ENCODE measurements at regions not wholly inside any gene's neighbourhood (a gene's known extent, or its start where the extent isn't known, plus 50 kb on each side); places are given as distances from the start of the nearest gene placed in this dataset.

GRCh38 chr15:45743426-45744235 lies 108.8 kb downstream of the SQOR start:
- Histone ChIP-seq H3K9me3 (ENCODE audit: low read length) (no peaks in the 10 kb centered on the region), H3K36me3 (ENCODE audit: insufficient read depth, low read length) (no peaks in the 10 kb centered on the region), H3K4me1 (ENCODE audit: insufficient read depth, low read length) (no peaks in the 10 kb centered on the region), H3K4me3 (ENCODE audit: low read length) (no peak overlapping the region), H3K27me3 (ENCODE audit: insufficient read depth, low read length, poor library complexity, severe bottlenecking) (no peaks in the 10 kb centered on the region), H3K27ac (ENCODE audit: low read depth, low read length) (no peak overlapping the region)
- no peak for DNase-seq
- Mint-ChIP-seq H3K27ac (no peak overlapping the region), H3K9me3 (no peaks in the 10 kb centered on the region), H3K4me3 (no peak overlapping the region), H3K27me3 (peaks cover 6 to 29% of the 10 kb centered on the region in 2 donors), H3K4me1 (no peaks in the 10 kb centered on the region), H3K36me3 (no peaks in the 10 kb centered on the region)
- ChIA-PET POLR2A (no interaction called here), CTCF (no interaction called here)

GRCh38 chr15:45744236-45744589 lies 109.4 kb downstream of the SQOR start:
- ChIA-PET CTCF (no interaction called here), POLR2A (no interaction called here)
- no peaks in the 10 kb centered on the region for H3K36me3 ChIP-seq (ENCODE audit: insufficient read depth, low read length)
- Mint-ChIP-seq H3K36me3 (no peaks in the 10 kb centered on the region), H3K9me3 (no peaks in the 10 kb centered on the region), H3K4me1 (no peaks in the 10 kb centered on the region), H3K4me3 (no peak overlapping the region), H3K27me3 (peaks cover 8 to 26% of the 10 kb centered on the region in 2 donors), H3K27ac (no peak overlapping the region)
- no peaks in the 10 kb centered on the region for H3K27me3 ChIP-seq (ENCODE audit: insufficient read depth, low read length, poor library complexity, severe bottlenecking)
- no peak for DNase-seq
- H3K27ac ChIP-seq (ENCODE audit: low read depth, low read length), result no peak overlapping the region
- no peaks in the 10 kb centered on the region for H3K4me1 ChIP-seq (ENCODE audit: insufficient read depth, low read length)
- H3K4me3 ChIP-seq (ENCODE audit: low read length), result no peak overlapping the region
- H3K9me3 ChIP-seq (ENCODE audit: low read length), result no peaks in the 10 kb centered on the region

GRCh38 chr15:45747426-45747825 lies 112.6 kb downstream of the SQOR start:
- no peaks in the 10 kb centered on the region for H3K9me3 Mint-ChIP-seq
- no peaks in the 10 kb centered on the region for H3K36me3 Mint-ChIP-seq
- Histone ChIP-seq H3K27me3 (ENCODE audit: insufficient read depth, low read length, poor library complexity, severe bottlenecking) (no peaks in the 10 kb centered on the region), H3K36me3 (ENCODE audit: insufficient read depth, low read length) (no peaks in the 10 kb centered on the region), H3K4me3 (ENCODE audit: low read length) (no peak overlapping the region), H3K4me1 (ENCODE audit: insufficient read depth, low read length) (no peaks in the 10 kb centered on the region), H3K27ac (ENCODE audit: low read depth, low read length) (no peak overlapping the region), H3K9me3 (ENCODE audit: low read length) (no peaks in the 10 kb centered on the region)
- no peaks in the 10 kb centered on the region for H3K4me1 Mint-ChIP-seq
- no peak overlapping the region for H3K4me3 Mint-ChIP-seq
- POLR2A ChIA-PET, result no interaction called here
- no peak overlapping the region for H3K27ac Mint-ChIP-seq
- CTCF ChIA-PET, result interaction anchor here (0.7 to 1.4 kb wide), 2 partner anchors 16 to 43 kb away, joined by 3 to 4 read pairs; no protein-coding TSS in a partner anchor
- DNase-seq, result no peak
- peaks cover 9 to 26% of the 10 kb centered on the region in 2 donors for H3K27me3 Mint-ChIP-seq

- H3K4me1 ChIP-seq (ENCODE audit: insufficient read depth, low read length), result no peaks in the 10 kb centered on the region
- no peaks in the 10 kb centered on the region for H3K36me3 ChIP-seq (ENCODE audit: insufficient read depth, low read length)
- Mint-ChIP-seq H3K9me3 (peaks cover 0 to 4% (median 1%) of the 10 kb centered on the region in 5 donors), H3K27me3 (peaks cover 14 to 15% of the 10 kb centered on the region in 2 donors), H3K27ac (no peak overlapping the region), H3K4me1 (no peaks in the 10 kb centered on the region), H3K4me3 (no peak overlapping the region), H3K36me3 (no peaks in the 10 kb centered on the region)
- POLR2A ChIA-PET, result no interaction called here
- H3K4me3 ChIP-seq (ENCODE audit: low read length), result no peak overlapping the region
- no peak for DNase-seq
- CTCF ChIA-PET, result no interaction called here
- no peaks in the 10 kb centered on the region for H3K9me3 ChIP-seq (ENCODE audit: low read length)
- H3K27me3 ChIP-seq (ENCODE audit: insufficient read depth, low read length, poor library complexity, severe bottlenecking), result no peaks in the 10 kb centered on the region
- no peak overlapping the region for H3K27ac ChIP-seq (ENCODE audit: low read depth, low read length)
Measured at GRCh38 chr15:45751629-45752028, 116.8 kb downstream of the SQOR start.

- no peak for DNase-seq
- ChIA-PET CTCF (no interaction called here), POLR2A (no interaction called here)
- Histone ChIP-seq H3K27me3 (ENCODE audit: insufficient read depth, low read length, poor library complexity, severe bottlenecking) (no peaks in the 10 kb centered on the region), H3K9me3 (ENCODE audit: low read length) (no peaks in the 10 kb centered on the region), H3K4me1 (ENCODE audit: insufficient read depth, low read length) (no peaks in the 10 kb centered on the region), H3K27ac (ENCODE audit: low read depth, low read length) (no peak overlapping the region), H3K4me3 (ENCODE audit: low read length) (no peak overlapping the region), H3K36me3 (ENCODE audit: insufficient read depth, low read length) (no peaks in the 10 kb centered on the region)
- peaks cover 0 to 4% (median 0%) of the 10 kb centered on the region in 5 donors for H3K9me3 Mint-ChIP-seq
- H3K36me3 Mint-ChIP-seq, result no peaks in the 10 kb centered on the region
- no peak overlapping the region for H3K4me3 Mint-ChIP-seq
- no peak overlapping the region for H3K27ac Mint-ChIP-seq
- H3K27me3 Mint-ChIP-seq, result peaks cover 17 to 53% of the 10 kb centered on the region in 2 donors
- no peaks in the 10 kb centered on the region for H3K4me1 Mint-ChIP-seq
Measured at GRCh38 chr15:45759936-45760335, 125.1 kb downstream of the SQOR start.

GRCh38 chr15:45762726-45763125 lies 127.9 kb downstream of the SQOR start:
- ChIA-PET POLR2A (no interaction called here), CTCF (no interaction called here)
- H3K9me3 Mint-ChIP-seq, result no peaks in the 10 kb centered on the region
- H3K4me3 Mint-ChIP-seq, result no peak overlapping the region
- H3K27ac ChIP-seq (ENCODE audit: low read depth, low read length), result no peak overlapping the region
- no peak for DNase-seq
- peaks cover 12 to 45% of the 10 kb centered on the region in 2 donors for H3K27me3 Mint-ChIP-seq
- no peaks in the 10 kb centered on the region for H3K4me1 ChIP-seq (ENCODE audit: insufficient read depth, low read length)
- H3K36me3 Mint-ChIP-seq, result no peaks in the 10 kb centered on the region
- no peak overlapping the region for H3K27ac Mint-ChIP-seq
- H3K9me3 ChIP-seq (ENCODE audit: low read length), result no peaks in the 10 kb centered on the region
- no peaks in the 10 kb centered on the region for H3K36me3 ChIP-seq (ENCODE audit: insufficient read depth, low read length)
- H3K4me1 Mint-ChIP-seq, result no peaks in the 10 kb centered on the region
- no peak overlapping the region for H3K4me3 ChIP-seq (ENCODE audit: low read length)
- H3K27me3 ChIP-seq (ENCODE audit: insufficient read depth, low read length, poor library complexity, severe bottlenecking), result no peaks in the 10 kb centered on the region

GRCh38 chr15:45763170-45763869 lies 128.5 kb downstream of the SQOR start:
- no peak overlapping the region for H3K4me3 ChIP-seq (ENCODE audit: low read length)
- no peaks in the 10 kb centered on the region for H3K9me3 Mint-ChIP-seq
- ChIA-PET POLR2A (no interaction called here), CTCF (no interaction called here)
- no peaks in the 10 kb centered on the region for H3K4me1 ChIP-seq (ENCODE audit: insufficient read depth, low read length)
- H3K4me1 Mint-ChIP-seq, result no peaks in the 10 kb centered on the region
- no peaks in the 10 kb centered on the region for H3K36me3 Mint-ChIP-seq
- H3K27ac Mint-ChIP-seq, result no peak overlapping the region
- no peaks in the 10 kb centered on the region for H3K36me3 ChIP-seq (ENCODE audit: insufficient read depth, low read length)
- no peak overlapping the region for H3K4me3 Mint-ChIP-seq
- no peaks in the 10 kb centered on the region for H3K9me3 ChIP-seq (ENCODE audit: low read length)
- no peak for DNase-seq
- no peaks in the 10 kb centered on the region for H3K27me3 ChIP-seq (ENCODE audit: insufficient read depth, low read length, poor library complexity, severe bottlenecking)
- peaks cover 11 to 41% of the 10 kb centered on the region in 2 donors for H3K27me3 Mint-ChIP-seq
- no peak overlapping the region for H3K27ac ChIP-seq (ENCODE audit: low read depth, low read length)

GRCh38 chr15:45773149-45773548 lies 138.3 kb downstream of the SQOR start:
- no peaks in the 10 kb centered on the region for H3K27me3 ChIP-seq (ENCODE audit: insufficient read depth, low read length, poor library complexity, severe bottlenecking)
- H3K9me3 ChIP-seq (ENCODE audit: low read length), result no peaks in the 10 kb centered on the region
- peaks cover 12 to 13% of the 10 kb centered on the region in 2 donors for H3K27me3 Mint-ChIP-seq
- CTCF ChIA-PET, result no interaction called here
- H3K9me3 Mint-ChIP-seq, result peaks cover 0 to 3% (median 0%) of the 10 kb centered on the region in 5 donors
- no peak overlapping the region for H3K4me3 ChIP-seq (ENCODE audit: low read length)
- H3K36me3 ChIP-seq (ENCODE audit: insufficient read depth, low read length), result no peaks in the 10 kb centered on the region
- H3K27ac ChIP-seq (ENCODE audit: low read depth, low read length), result no peak overlapping the region
- no peaks in the 10 kb centered on the region for H3K4me1 ChIP-seq (ENCODE audit: insufficient read depth, low read length)
- POLR2A ChIA-PET, result no interaction called here
- DNase-seq, result no peak
- no peaks in the 10 kb centered on the region for H3K4me1 Mint-ChIP-seq
- H3K4me3 Mint-ChIP-seq, result no peak overlapping the region
- no peak overlapping the region for H3K27ac Mint-ChIP-seq
- H3K36me3 Mint-ChIP-seq, result no peaks in the 10 kb centered on the region

All from CD8-positive, alpha-beta memory T cell (primary cell).